PC-9 (cell line): ENCODE measurements at regions not wholly inside any gene's neighbourhood (a gene's known extent, or its start where the extent isn't known, plus 50 kb on each side); places are given as distances from the start of the nearest gene placed in this dataset.

Experiments
- EZH2 ChIP-seq: fragments of 200-600 bp; sonication (generic); IDR thresholded peaks from 2 replicates; pipeline ENCODE4 v1.8.0; 2017; ENCODE audit warnings: antibody characterized with exemption, low read depth
- TF ChIP-seq, protein P1 (sequence below): fragments of 200-600 bp; sonication (generic); conservative IDR thresholded peaks from 2 replicates; pipeline ENCODE4 v1.6.1; 2017; ENCODE audit warnings: mixed run types, antibody characterized with exemption, mild to moderate bottlenecking, moderate library complexity

DNA sequence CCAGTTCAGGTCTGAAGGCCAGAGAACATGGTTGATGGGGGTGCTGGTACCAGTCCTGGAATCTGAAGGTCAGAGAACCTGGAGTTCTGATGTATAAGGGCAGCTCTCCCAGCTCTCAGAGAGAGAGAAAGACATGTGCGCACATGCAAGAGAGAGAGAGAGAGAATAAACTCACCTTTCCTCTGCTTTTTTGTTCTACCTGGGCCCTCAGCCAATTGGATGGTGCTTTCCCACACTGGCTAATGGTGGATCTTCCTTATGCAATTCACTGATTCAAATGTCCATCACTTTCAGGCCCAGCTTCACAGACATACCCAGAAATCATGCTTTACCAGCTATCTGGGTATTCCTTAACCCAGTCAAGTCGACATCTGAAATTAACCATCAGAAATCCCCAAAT lies 377.7 kb upstream of the MEX3C start:
- TF ChIP-seq, protein P1, sequence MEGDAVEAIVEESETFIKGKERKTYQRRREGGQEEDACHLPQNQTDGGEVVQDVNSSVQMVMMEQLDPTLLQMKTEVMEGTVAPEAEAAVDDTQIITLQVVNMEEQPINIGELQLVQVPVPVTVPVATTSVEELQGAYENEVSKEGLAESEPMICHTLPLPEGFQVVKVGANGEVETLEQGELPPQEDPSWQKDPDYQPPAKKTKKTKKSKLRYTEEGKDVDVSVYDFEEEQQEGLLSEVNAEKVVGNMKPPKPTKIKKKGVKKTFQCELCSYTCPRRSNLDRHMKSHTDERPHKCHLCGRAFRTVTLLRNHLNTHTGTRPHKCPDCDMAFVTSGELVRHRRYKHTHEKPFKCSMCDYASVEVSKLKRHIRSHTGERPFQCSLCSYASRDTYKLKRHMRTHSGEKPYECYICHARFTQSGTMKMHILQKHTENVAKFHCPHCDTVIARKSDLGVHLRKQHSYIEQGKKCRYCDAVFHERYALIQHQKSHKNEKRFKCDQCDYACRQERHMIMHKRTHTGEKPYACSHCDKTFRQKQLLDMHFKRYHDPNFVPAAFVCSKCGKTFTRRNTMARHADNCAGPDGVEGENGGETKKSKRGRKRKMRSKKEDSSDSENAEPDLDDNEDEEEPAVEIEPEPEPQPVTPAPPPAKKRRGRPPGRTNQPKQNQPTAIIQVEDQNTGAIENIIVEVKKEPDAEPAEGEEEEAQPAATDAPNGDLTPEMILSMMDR, result no peak
- TF ChIP-seq EZH2, result no peak
